ENCODE measurements at regions not wholly inside any gene's neighbourhood (a gene's known extent, or its start where the extent isn't known, plus 50 kb on each side); places are given as distances from the start of the nearest gene placed in this dataset.
"Not testable (repeated sequence)": the region's sequence is repeated elsewhere in the genome, so short reads cannot be mapped to it uniquely, and the experiment has no call there.

DNA sequence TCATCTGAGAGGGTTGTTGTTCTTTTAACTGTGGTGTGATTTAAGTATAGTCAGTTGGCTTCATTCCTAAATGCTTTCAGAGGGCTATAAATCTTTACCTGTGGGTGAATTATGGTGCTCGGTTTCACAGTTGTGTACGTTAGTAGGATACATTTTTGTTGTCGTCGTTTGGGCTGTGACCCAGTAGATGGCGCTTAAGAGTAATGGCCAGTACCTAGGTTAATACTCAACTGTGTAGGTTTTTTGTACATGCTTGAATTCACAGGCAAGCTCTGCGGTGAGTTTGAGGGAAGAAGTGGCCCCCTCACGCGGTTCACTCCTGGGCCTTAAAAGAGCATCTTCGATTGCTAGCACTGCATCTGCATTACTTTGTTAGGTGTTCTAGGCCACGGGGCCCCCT is 571.7 kb upstream of the TGIF2LX start:
- not testable (repeated sequence) for H3K9ac ChIP-seq (ENCODE audit: low read length); H3K27me3 ChIP-seq (ENCODE audit: control insufficient read depth, insufficient read depth, low read length); H3K36me3 ChIP-seq (ENCODE audit: control insufficient read depth, insufficient read depth, low read length); H3K27ac ChIP-seq (ENCODE audit: low read depth, low read length); H3K9me3 ChIP-seq (ENCODE audit: control insufficient read depth, insufficient read depth, low read depth, low read length); H3K4me3 ChIP-seq (ENCODE audit: low read depth, low read length); H3K4me1 ChIP-seq (ENCODE audit: control insufficient read depth, insufficient read depth, low read length)

DNA sequence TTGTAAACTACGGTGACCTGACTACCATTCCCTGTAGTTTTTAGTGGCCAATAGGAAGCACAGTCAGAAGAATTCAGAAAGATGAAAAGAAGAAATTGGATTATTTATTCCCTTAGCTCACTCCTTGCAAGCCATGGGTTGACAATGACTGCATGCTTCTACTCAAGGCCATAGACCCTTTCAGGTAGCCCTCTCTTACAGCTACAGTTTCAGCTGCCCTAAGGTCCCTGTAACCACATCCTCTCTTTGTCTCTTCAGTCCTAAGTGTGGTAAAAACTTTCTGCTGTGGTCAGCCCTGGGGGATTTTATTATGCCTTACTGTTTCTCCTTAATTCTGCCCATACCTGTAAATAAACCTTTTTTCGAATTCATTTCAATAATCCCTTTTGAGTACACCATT is 551.8 kb upstream of the TGIF2LX start:
- H3K4me3 ChIP-seq (ENCODE audit: low read depth, low read length); H3K9ac ChIP-seq (ENCODE audit: low read length): not testable (repeated sequence)

DNA sequence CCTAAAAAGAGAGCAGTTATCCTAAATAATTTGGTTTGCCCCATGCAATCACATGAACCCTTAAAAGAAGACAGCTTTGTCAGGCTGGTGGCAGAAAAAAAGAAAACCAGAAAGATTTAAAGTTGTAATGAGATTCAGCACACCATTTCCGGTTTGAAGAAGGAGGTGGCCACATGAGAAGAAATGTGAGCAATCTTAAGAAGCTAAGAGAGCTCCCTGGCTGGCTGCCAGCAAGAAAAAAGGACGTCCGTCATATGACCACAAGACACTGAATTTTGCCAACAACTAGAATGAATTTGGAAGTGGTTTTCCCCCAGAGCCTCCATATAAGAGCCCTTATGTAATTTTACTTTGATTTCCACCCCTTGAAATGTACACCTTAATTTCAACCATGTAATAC is 528.7 kb upstream of the TGIF2LX start:
- H3K27ac ChIP-seq (ENCODE audit: low read depth, low read length); H3K4me3 ChIP-seq (ENCODE audit: low read depth, low read length); H3K9me3 ChIP-seq (ENCODE audit: control insufficient read depth, insufficient read depth, low read depth, low read length); H3K36me3 ChIP-seq (ENCODE audit: control insufficient read depth, insufficient read depth, low read length); H3K9ac ChIP-seq (ENCODE audit: low read length); H3K27me3 ChIP-seq (ENCODE audit: control insufficient read depth, insufficient read depth, low read length); H3K4me1 ChIP-seq (ENCODE audit: control insufficient read depth, insufficient read depth, low read length): not testable (repeated sequence)

More for the DNA sequence above, 551.8 kb upstream of the TGIF2LX start:
- not testable (repeated sequence) for H3K36me3 ChIP-seq (ENCODE audit: control insufficient read depth, insufficient read depth, low read length); H3K4me1 ChIP-seq (ENCODE audit: control insufficient read depth, insufficient read depth, low read length); H3K27me3 ChIP-seq (ENCODE audit: control insufficient read depth, insufficient read depth, low read length); H3K9me3 ChIP-seq (ENCODE audit: control insufficient read depth, insufficient read depth, low read depth, low read length); H3K27ac ChIP-seq (ENCODE audit: low read depth, low read length)

DNA sequence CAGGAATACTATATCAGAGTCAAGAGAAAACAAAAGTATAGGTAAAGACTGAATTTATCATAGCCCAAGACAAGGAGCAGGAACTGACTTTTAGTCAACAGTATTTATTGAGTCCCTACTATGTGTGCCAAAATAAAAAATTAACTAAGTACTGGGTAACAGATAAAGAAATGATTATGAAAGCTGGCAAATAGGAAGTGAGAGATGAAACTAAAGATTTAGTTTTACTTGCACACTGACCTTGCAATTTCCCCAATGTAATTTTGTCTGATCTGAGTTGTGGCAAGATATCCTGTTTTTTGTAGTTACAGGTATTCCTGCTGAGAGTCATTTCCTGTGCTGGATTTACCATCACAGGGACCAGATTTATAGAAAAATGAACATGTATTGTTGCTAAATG is 518.9 kb upstream of the TGIF2LX start:
- H3K4me3 ChIP-seq (ENCODE audit: low read depth, low read length); H3K36me3 ChIP-seq (ENCODE audit: control insufficient read depth, insufficient read depth, low read length); H3K27ac ChIP-seq (ENCODE audit: low read depth, low read length); H3K9ac ChIP-seq (ENCODE audit: low read length); H3K9me3 ChIP-seq (ENCODE audit: control insufficient read depth, insufficient read depth, low read depth, low read length); H3K27me3 ChIP-seq (ENCODE audit: control insufficient read depth, insufficient read depth, low read length); H3K4me1 ChIP-seq (ENCODE audit: control insufficient read depth, insufficient read depth, low read length): not testable (repeated sequence)

DNA sequence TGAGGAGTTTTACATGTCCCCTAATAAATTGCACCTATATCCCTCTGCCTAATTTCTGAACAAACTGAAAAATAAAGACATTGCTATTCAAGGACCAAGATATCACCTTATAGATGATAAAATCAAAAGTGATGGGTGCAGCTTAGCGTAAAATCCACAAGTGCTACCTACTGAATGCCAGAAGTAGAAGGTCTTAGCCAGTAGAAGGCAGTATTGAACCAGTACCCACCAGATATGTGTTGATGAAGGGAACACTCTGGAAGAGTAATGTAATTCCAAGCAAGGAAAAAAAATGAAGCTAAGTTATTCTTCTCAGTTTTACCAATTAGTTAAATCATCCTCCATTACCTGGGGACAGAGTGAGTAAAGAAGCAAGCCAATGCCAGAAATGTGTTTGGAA is 516.6 kb upstream of the TGIF2LX start:
- not testable (repeated sequence) for H3K9me3 ChIP-seq (ENCODE audit: control insufficient read depth, insufficient read depth, low read depth, low read length); H3K9ac ChIP-seq (ENCODE audit: low read length); H3K27ac ChIP-seq (ENCODE audit: low read depth, low read length); H3K27me3 ChIP-seq (ENCODE audit: control insufficient read depth, insufficient read depth, low read length); H3K36me3 ChIP-seq (ENCODE audit: control insufficient read depth, insufficient read depth, low read length); H3K4me3 ChIP-seq (ENCODE audit: low read depth, low read length); H3K4me1 ChIP-seq (ENCODE audit: control insufficient read depth, insufficient read depth, low read length)

DNA sequence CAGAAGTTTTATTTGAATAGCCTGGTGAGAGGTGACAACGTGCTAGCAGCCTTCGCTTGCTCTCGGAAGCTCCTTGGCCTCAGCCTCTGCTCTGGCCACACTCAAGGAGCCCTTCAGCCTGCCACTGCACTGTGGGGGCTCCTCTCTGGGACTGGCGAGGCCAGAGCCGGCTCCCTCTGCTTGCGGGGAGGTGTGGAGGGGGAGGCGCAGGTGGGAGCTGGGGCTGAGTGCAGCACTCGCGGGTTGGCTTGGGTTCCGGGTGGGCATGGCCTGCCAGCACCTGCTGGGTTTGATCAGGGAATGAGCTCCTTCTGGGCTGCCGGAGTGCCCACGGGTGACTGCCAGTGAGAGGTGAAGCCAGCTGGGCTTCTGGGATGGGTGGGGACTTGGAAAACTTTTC is 504.8 kb upstream of the TGIF2LX start:
- H3K27me3 ChIP-seq (ENCODE audit: control insufficient read depth, insufficient read depth, low read length); H3K27ac ChIP-seq (ENCODE audit: low read depth, low read length); H3K36me3 ChIP-seq (ENCODE audit: control insufficient read depth, insufficient read depth, low read length); H3K4me3 ChIP-seq (ENCODE audit: low read depth, low read length); H3K9me3 ChIP-seq (ENCODE audit: control insufficient read depth, insufficient read depth, low read depth, low read length); H3K4me1 ChIP-seq (ENCODE audit: control insufficient read depth, insufficient read depth, low read length); H3K9ac ChIP-seq (ENCODE audit: low read length): not testable (repeated sequence)

DNA sequence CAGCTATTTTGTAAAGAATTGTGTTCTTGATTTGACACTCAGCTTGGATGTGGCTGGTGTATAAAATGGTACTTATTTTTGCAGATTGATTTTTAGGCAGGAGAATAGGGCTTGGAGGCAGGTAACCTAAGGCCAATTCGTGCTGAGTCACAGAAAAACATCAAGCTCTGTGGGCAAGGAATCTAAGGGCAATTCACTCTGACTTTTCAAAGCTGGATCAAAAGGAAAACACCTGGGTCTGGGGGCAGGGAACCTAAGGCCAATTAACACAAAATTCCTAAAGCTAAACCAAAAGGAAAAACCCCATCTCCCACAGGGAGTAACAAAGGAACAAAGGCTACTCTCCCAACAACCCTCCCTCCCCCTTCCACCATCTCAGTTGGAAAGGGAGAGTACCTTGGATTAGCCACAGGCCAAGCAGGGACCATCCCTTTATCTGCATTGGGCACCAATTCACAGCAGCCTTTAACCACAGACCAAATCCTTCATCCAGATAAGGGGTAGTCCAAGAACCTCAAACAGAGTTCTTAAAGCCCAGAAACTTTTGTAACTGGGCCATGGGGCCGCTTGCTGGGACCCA is 489.0 kb upstream of the TGIF2LX start:
- not testable (repeated sequence) for H3K36me3 ChIP-seq (ENCODE audit: control insufficient read depth, insufficient read depth, low read length); H3K9me3 ChIP-seq (ENCODE audit: control insufficient read depth, insufficient read depth, low read depth, low read length); H3K9ac ChIP-seq (ENCODE audit: low read length); H3K4me1 ChIP-seq (ENCODE audit: control insufficient read depth, insufficient read depth, low read length); H3K27me3 ChIP-seq (ENCODE audit: control insufficient read depth, insufficient read depth, low read length); H3K4me3 ChIP-seq (ENCODE audit: low read depth, low read length)
- 0 out of 2 replicates have a peak overlapping the region, but pooled peaks have one; percentile 26 for H3K27ac ChIP-seq (ENCODE audit: low read depth, low read length)
